GM12873 (cell line): ENCODE measurements at regions not wholly inside any gene's neighbourhood (a gene's known extent, or its start where the extent isn't known, plus 50 kb on each side); places are given as distances from the start of the nearest gene placed in this dataset.

Experiments
- CTCF ChIP-seq: IDR thresholded peaks from 2 replicates; pipeline ENCODE4 v1.5.1; 2012; ENCODE audit warnings: low read depth, mild to moderate bottlenecking, moderate library complexity, low read length, control low read depth; ENCODE audit not compliant: insufficient read depth; ENCODE audit errors: missing control alignments

GRCh38 chr17:72342627-72343527 is 222.1 kb downstream of the SOX9 start:
- TF ChIP-seq CTCF = no peak

GRCh38 chr17:72343911-72344310 is 223.1 kb downstream of the SOX9 start:
- TF ChIP-seq CTCF = no peak

GRCh38 chr17:72344613-72345012 is 223.8 kb downstream of the SOX9 start:
- TF ChIP-seq CTCF = no peak

GRCh38 chr17:72345088-72345487 is 224.3 kb downstream of the SOX9 start:
- no peak for TF ChIP-seq CTCF

GRCh38 chr17:72345536-72345935 is 224.7 kb downstream of the SOX9 start:
- TF ChIP-seq CTCF = no peak

GRCh38 chr17:72346306-72346705 is 225.5 kb downstream of the SOX9 start:
- TF ChIP-seq CTCF = no peak

GRCh38 chr17:72349011-72349410 is 228.2 kb downstream of the SOX9 start:
- no peak for TF ChIP-seq CTCF
